GM21515 (cell line): ENCODE measurements at regions not wholly inside any gene's neighbourhood (a gene's known extent, or its start where the extent isn't known, plus 50 kb on each side); places are given as distances from the start of the nearest gene placed in this dataset.
"Not testable (repeated sequence)": the region's sequence is repeated elsewhere in the genome, so short reads cannot be mapped to it uniquely, and the experiment has no call there.

Experiments
- ATAC-seq: cut with Tn5 transposase; IDR thresholded peaks from one replicate; pipeline ENCODE4 v1.9.1; 2021; ENCODE audit not compliant: unreplicated experiment

- ATAC-seq: no peak
Measured at GRCh38 chr3:39558775-39559306, 91.4 kb downstream of the MOBP start.

DNA sequence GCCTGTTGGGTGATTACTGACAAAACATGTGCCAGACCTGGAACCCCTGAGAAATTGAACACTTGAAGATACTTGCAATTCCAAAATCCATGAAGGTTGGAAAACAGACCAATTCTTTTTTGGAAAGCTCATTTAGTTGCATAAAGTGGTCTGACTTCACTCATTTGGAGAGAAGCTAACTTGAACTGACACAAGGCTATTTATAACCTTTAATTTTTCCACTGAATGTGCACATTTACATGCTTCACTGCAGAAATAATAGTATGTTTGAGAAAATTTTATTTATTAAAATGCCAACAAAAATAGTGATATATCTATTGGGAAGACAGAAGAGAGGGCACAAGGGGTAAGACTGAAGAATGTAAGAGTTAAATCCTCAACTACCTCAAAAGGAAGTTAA, 92.1 kb downstream of the MOBP start:
- no peak for ATAC-seq

DNA sequence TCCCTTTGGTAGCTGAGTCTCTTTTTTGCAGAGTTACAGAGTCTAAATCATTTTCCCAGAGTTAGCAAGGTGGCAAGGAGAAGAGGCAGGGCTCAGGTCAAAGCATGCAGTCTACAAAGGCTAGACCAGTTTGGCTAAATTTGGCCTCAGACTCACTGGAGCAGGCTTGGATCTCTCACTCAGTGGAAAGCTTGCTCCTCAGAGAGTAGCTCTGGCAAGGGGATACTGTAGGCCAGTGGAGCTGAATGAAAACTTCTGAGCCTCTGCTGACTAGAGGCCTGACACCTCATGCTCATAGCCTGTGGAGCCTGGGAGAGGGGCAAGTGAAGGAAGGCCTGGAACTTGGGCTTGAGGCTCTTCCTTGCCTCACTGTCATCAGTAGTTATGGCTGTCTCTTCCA, 101.0 kb downstream of the MOBP start:
- no peak for ATAC-seq

DNA sequence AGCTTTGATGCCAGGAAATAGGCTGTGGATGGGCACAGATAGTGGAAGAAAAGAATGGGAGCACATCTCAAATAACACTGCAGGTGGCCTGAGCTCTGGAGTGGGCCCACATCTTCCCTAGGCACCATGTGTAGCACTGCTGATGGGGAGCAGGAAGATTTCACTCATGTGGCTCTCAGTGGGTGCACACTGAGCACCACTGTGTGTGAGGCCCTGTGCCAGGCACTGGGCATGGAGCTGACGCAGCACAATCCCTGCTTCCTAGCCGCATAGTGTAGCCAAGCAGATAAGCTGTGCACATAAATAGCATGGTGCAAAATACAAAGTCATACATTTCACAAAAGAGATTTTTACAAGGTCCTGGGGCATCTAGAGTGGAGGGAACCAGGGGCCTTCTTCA, 101.6 kb downstream of the MOBP start:
- no peak for ATAC-seq

GRCh38 chr3:39573392-39573791, 105.9 kb downstream of the MOBP start:
- ATAC-seq: no peak

GRCh38 chr3:39577541-39577940, 110.1 kb downstream of the MOBP start:
- ATAC-seq: no peak

DNA sequence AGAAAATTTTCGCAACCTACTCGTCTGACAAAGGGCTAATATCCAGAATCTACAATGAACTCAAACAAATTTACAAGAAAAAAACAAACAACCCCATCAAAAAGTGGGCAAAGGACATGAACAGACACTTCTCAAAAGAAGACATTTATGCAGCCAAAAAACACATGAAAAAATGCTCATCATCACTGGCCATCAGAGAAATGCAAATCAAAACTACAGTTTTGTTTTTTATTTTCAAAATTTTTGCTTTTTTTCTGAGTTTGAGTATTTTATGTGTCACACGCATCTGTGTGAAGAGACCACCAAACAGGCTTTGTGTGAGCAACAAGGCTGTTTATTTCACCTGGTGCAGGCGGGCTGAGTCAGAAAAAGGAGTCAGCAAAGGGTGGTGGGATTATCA, 118.7 kb downstream of the MOBP start:
- not testable (repeated sequence) for ATAC-seq

GRCh38 chr3:39587113-39587512, 119.6 kb downstream of the MOBP start:
- ATAC-seq: no peak

- no peak for ATAC-seq
Measured at GRCh38 chr3:39590806-39591205, 123.3 kb downstream of the MOBP start.

- ATAC-seq: no peak
Measured at GRCh38 chr3:39592311-39593050, 125.0 kb downstream of the MOBP start.

GRCh38 chr3:39593341-39593740, 125.9 kb downstream of the MOBP start:
- no peak for ATAC-seq

DNA sequence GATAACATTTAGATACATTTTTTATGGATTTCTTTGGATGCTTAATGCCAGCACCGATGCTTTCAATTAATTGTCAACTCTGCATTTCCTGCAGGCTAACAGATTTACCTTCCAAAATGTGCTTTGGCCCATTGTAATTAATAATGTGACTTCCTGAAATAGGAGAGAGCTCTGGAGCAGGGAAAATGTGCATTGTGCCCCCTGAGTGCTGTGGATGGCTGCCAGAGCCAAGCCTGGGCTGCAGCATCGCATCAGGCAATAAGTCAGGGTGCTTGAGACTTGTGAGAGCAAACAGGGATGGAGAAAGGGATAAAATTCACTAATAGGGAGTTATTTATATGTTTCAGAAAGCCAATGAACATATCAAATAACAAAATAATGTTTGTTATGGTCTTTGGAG, 133.8 kb downstream of the MOBP start:
- no peak for ATAC-seq

DNA sequence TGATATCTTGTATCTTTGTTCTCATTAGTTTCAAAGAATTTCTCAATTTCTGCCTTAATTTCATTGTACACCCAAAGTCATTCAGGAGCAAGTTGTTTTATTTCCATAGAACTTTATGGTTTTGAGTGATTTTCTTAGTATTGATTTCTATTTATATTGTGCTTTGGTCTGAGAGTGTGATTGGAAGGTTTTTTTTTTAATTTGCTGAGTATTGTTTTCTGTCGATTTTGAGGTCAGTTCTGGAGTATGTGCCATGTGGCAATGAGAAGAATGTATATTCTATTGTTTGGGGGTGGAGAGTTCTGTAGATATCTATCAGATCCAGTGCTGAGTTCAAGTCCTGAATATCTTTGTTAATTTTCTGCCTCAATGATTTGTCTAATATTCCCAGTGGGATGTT, 138.4 kb downstream of the MOBP start:
- ATAC-seq: no peak

DNA sequence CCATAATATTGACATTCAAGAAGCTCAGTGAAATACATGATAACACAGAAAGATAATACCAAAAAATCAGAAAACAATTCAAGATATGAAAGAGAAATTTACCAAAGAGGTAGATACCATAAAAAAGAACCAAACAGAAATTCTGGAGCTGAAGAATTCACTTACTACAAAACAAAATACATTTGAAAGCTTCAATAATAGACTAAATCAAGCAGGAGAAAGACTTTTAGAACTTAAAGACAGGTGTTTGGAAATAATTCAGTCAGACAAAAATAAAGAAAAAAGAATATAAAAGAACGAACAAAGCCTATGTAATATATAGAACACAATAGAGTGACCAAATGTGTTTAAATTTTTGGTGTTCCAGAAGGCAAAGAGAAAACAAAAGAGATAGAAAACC, 158.7 kb downstream of the MOBP start:
- no peak for ATAC-seq

DNA sequence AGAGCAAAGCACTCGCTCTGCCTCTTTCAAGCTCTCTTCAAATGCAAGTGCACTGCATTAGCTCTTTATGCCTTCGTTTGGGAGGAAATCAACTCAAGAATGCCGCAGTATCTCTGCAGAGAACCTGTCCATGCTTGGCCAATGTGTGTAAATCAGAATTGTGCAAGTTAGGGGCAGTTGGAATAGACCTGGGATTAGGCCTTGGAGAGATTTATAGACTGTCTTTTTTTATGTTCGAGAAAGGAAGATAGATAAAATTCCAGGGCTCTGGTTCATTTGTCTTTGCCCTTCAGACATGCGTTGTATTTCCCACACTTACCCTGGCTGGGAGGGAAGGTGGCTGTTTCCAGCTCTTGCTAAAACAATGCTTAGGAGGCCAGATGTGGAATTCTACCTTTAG, 163.7 kb downstream of the MOBP start:
- ATAC-seq: no peak

DNA sequence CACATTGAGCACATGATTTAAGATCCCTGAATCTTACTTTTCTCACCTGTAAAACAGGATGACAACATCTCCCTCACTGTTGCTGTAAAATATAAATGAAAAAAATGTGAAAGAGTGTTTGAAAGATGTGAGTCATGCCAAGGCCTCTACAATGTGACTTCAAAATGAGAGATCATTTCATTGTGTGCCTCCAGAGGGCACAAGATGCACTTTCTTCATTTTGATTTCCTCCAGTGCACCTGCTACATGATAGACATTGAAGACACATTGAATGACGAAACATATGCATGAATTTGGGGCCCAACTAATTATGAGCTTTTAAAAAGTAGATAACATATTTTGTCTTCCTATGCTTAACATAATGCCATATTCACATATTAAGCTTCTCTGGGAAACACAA, 170.3 kb downstream of the MOBP start:
- no peak for ATAC-seq

DNA sequence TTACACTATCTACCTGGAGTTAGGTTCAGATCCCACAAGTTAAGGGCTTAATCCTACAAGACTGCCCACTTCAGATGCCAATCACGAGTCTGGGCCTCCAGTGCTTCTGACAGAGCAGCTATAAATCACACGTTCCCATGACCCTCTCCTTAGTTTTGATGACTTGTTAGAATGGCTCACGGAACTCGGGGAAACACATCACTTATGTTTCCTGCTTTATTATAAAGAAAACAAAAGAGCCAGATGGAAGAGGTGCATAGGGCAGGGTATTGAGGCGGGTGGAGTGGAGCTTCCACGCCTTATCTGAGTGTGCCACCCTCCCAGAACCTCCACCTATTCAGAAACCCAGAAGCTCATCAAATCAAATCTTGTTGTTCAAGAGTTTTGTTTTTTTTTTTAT, 170.8 kb downstream of the MOBP start:
- ATAC-seq: no peak

- ATAC-seq: no peak
Measured at GRCh38 chr3:39639344-39640236, 169.8 kb upstream of the MYRIP start.

- ATAC-seq: no peak
Measured at GRCh38 chr3:39641274-39641673, 168.1 kb upstream of the MYRIP start.

DNA sequence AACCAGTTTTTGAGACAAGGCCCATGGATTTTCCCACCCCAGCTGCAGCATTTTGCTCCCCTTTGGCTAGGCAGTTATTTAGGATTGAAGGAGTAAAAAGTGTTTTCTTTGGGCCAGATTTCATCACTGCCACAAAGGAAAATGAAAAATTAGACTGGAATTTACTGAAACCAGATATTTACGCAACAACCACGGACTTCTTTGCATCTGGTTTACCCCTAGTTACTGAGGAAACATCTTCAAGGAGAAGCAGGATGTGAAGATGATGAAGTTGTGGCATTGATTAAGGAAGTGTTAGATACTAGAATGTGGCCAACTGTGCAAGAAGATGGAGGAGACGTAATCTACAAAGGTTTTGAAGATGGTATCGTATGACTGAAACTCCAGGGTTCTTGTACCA, 165.2 kb upstream of the MYRIP start:
- ATAC-seq: no peak

DNA sequence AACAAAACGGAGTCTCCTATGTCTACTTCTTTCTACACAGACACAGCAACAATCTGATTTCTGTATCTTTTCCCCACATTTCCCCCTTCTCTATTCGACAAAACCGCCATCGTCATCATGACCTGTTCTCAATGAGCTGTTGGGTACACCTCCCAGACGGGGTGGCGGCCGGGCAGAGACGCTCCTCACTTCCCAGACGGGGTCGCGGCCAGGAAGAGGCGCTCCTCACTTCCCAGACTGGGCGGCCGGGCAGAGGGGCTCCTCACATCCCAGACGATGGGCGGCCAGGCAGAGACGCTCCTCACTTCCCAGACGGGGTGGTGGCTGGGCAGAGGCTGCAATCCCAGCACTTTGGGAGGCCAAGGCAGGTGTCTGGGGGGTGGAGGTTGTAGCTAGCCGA, 158.2 kb upstream of the MYRIP start:
- ATAC-seq: not testable (repeated sequence)
